ENCODE measurements at regions not wholly inside any gene's neighbourhood (a gene's known extent, or its start where the extent isn't known, plus 50 kb on each side); places are given as distances from the start of the nearest gene placed in this dataset.
A peak's percentile ranks its signal among the peaks of the same experiment; 100 is the strongest.

GRCh38 chr13:105462098-105462497, 1073.4 kb downstream of the EFNB2 start:
- no peaks in the 10 kb centered on the region for H3K27me3 ChIP-seq
- DNase-seq (ENCODE audit: low spot score in 2 of 2): no peak
- intact Hi-C loops (cut with DNase I): no loop called here
- H3K36me3 ChIP-seq: no peaks in the 10 kb centered on the region
- no peak overlapping the region for H3K27ac ChIP-seq
- H3K4me3 ChIP-seq: no peak overlapping the region
- no peak for TF ChIP-seq CTCF (IDR thresholded peaks at IDR 0.05)
- no peaks in the 10 kb centered on the region for H3K9me3 ChIP-seq
- H3K4me1 ChIP-seq: no peaks in the 10 kb centered on the region

DNA sequence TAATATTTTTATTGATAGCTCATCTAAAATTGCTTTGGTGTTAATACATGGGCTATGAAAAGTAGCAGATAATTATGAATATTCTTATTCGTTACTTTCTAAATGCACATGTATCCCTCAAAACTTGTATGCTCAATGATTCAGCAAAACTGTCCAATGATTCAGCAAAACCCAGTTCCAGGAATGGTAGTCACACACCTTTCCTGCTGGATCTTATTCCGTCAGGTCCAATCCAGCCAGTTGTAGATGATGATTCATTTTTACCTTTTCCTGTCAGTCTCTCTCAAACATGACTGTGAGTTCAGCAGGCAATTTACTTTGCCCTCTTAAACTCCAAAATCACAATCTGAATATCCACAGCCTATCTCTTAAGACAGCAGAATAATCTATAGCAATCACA, 1082.6 kb downstream of the EFNB2 start:
- no peaks in the 10 kb centered on the region for H3K27me3 ChIP-seq
- no peak for TF ChIP-seq CTCF (IDR thresholded peaks at IDR 0.05)
- no peak overlapping the region for H3K27ac ChIP-seq
- no peaks in the 10 kb centered on the region for H3K36me3 ChIP-seq
- no peaks in the 10 kb centered on the region for H3K4me1 ChIP-seq
- DNase-seq (ENCODE audit: low spot score in 2 of 2): no peak
- no peaks in the 10 kb centered on the region for H3K9me3 ChIP-seq
- intact Hi-C loops (cut with DNase I): no loop called here
- no peak overlapping the region for H3K4me3 ChIP-seq

DNA sequence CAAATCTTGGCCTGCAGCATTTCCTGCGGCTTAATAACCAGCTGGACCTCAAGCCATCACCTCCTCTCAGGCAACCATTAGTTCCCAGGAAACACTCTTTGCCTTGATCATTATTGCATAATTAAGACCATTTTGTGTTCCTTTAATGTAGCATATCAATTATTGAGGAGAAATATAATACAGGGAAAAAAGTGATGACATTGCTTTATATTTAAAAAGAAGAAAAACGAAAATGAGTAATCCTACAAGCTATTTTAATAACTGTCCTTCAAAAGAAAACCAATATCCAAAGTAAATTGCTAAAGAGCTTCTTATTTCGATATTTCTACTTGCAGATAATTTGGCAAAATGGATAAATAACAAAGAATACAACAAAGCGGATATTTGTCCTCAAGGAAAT, 1084.7 kb downstream of the EFNB2 start:
- Histone ChIP-seq H3K36me3 (no peaks in the 10 kb centered on the region), H3K4me3 (no peak overlapping the region), H3K4me1 (no peaks in the 10 kb centered on the region), H3K27me3 (no peaks in the 10 kb centered on the region), H3K27ac (no peak overlapping the region), H3K9me3 (no peaks in the 10 kb centered on the region)
- intact Hi-C loops (cut with DNase I): no loop called here
- no peak for DNase-seq (ENCODE audit: low spot score in 2 of 2)
- no peak for TF ChIP-seq CTCF (IDR thresholded peaks at IDR 0.05)

DNA sequence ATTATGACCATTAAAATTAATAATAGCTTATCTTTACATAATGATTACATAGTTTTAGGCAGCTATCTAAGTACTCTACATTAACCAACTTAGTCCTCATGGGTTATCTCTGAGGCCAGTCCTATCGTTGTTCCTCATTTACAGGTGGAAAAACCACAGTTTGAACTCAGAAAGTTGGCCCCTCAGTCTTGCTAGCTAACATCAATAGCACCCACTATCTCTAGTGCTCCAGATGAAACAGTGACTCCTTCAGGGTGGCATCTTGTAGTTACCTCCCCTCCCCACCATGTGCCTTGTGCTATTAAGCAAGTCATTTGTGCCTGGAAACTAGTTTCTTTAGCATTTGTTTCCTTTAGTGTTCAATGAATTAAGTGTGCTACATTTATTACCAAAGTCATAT, 1086.7 kb downstream of the EFNB2 start:
- Histone ChIP-seq H3K9me3 (no peaks in the 10 kb centered on the region), H3K4me3 (no peak overlapping the region), H3K4me1 (no peaks in the 10 kb centered on the region), H3K27ac (no peak overlapping the region), H3K36me3 (no peaks in the 10 kb centered on the region), H3K27me3 (no peaks in the 10 kb centered on the region)
- no peak for DNase-seq (ENCODE audit: low spot score in 2 of 2)
- intact Hi-C loops (cut with DNase I): loop anchor here (10.0 kb wide), 1 partner anchor 1086 kb away; the partner anchor contains the start of gene EFNB2
- no peak for TF ChIP-seq CTCF (IDR thresholded peaks at IDR 0.05)

GRCh38 chr13:105446197-105446596, 1089.3 kb downstream of the EFNB2 start:
- Histone ChIP-seq H3K27me3 (no peaks in the 10 kb centered on the region), H3K36me3 (no peaks in the 10 kb centered on the region), H3K4me1 (no peaks in the 10 kb centered on the region), H3K4me3 (no peak overlapping the region), H3K27ac (no peak overlapping the region), H3K9me3 (no peaks in the 10 kb centered on the region)
- TF ChIP-seq CTCF (IDR thresholded peaks at IDR 0.05): no peak
- DNase-seq (ENCODE audit: low spot score in 2 of 2): peak in 1 of 2 donors; percentile 64
- intact Hi-C loops (cut with DNase I): loop anchor here (10.0 kb wide), 1 partner anchor 1089 kb away; the partner anchor contains the start of gene EFNB2

DNA sequence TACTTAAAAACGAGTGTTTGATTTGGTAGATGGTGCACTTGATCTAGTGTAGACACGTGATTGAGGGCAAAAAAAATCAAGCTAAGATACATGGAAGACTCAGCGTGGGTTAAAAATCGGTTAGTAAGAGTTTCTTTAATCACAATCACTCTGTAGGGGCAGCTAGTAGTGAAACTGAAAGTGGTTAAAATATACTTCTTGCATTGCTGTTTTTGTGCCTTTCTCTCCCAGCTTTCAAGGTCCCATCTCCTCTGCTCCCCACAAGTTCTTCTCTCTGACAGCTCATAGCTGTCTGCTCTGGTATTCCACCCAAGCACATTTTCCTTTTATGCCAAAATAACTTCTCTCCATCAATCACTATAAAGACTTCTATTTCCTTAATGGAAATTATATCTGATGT, 1089.7 kb downstream of the EFNB2 start:
- no peaks in the 10 kb centered on the region for H3K4me1 ChIP-seq
- no peak for DNase-seq (ENCODE audit: low spot score in 2 of 2)
- H3K27me3 ChIP-seq: no peaks in the 10 kb centered on the region
- no peaks in the 10 kb centered on the region for H3K36me3 ChIP-seq
- no peak for TF ChIP-seq CTCF (IDR thresholded peaks at IDR 0.05)
- H3K27ac ChIP-seq: no peak overlapping the region
- H3K9me3 ChIP-seq: no peaks in the 10 kb centered on the region
- intact Hi-C loops (cut with DNase I): loop anchor here (10.0 kb wide), 1 partner anchor 1089 kb away; the partner anchor contains the start of gene EFNB2
- no peak overlapping the region for H3K4me3 ChIP-seq

All from ascending aorta (tissue), 2 donors.